SIG-M5 treated with dmso at 0.1 percent for 504 hours (cell line): ENCODE measurements at regions not wholly inside any gene's neighbourhood (a gene's known extent, or its start where the extent isn't known, plus 50 kb on each side); places are given as distances from the start of the nearest gene placed in this dataset.
"Not testable (repeated sequence)": the region's sequence is repeated elsewhere in the genome, so short reads cannot be mapped to it uniquely, and the experiment has no call there.

Experiments
- DNase-seq: peaks from one replicate; lab custom pipeline; 2025; ENCODE audit not compliant: unreplicated experiment; lab: John Stamatoyannopoulos, UW

GRCh38 chr6:15905488-15906419 is 223.1 kb upstream of the MYLIP start:
- peak; percentile 82 for DNase-seq

DNA sequence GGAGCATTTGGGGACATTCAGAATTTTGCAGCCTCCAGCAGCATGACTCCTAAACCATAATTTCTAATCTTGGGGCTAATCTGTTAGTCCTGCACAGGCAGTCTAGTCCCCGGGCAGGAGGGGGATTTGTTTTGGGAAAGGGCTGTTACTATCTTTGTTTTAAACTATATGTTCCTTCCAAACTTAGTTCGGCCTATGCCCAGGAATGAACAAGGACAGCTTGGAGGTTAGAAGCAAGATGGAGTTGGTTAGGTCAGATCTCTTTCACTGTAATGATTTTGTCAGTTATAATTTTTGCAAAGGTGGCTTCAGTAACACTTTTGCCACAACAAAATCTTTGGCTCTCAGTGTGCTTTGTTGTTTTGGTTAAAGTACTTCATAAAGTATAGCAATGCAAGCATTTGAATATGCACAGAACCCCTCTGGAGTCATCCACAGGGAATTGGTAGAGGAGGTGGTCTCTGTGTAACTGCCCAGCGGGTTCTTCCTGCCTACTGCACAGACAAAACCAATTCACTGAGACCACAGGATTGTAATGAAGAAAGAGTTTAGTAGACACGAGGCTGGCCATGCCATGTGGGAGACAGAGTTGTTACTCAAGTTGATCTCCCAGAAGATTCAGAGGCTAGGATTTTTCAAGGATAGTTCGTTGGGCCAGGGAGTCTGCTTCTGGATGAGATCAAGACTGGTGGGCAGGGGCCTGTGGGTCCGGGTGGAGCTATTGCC is 224.1 kb upstream of the MYLIP start:
- peak; percentile 2 for DNase-seq

GRCh38 chr6:15901141-15902115 is 227.5 kb upstream of the MYLIP start:
- peak; percentile 96 for DNase-seq

DNA sequence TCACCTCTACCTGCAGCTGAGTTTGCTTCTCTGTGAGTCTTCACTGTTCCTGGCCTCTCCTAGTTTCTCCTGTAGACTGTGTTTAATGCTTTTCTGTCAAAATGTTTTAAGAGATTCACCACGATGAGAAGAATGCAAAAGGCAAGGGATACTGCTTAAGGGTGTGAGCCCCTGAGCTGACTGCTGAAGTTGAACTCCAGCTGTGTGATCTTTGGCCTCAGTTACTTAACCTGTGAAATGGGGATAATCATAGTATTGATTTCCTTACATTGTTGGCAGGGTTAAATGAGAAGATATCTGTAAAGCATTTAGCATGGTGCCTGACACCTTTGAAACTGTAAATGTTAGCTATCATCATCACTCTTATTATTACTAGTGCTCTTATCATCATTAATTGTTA is 230.2 kb upstream of the MYLIP start:
- no peak for DNase-seq

GRCh38 chr6:15897063-15897876 is 231.6 kb upstream of the MYLIP start:
- peak; percentile 48 for DNase-seq

GRCh38 chr6:15894973-15895725 is 232.3 kb upstream of the DTNBP1 start:
- no peak for DNase-seq

DNA sequence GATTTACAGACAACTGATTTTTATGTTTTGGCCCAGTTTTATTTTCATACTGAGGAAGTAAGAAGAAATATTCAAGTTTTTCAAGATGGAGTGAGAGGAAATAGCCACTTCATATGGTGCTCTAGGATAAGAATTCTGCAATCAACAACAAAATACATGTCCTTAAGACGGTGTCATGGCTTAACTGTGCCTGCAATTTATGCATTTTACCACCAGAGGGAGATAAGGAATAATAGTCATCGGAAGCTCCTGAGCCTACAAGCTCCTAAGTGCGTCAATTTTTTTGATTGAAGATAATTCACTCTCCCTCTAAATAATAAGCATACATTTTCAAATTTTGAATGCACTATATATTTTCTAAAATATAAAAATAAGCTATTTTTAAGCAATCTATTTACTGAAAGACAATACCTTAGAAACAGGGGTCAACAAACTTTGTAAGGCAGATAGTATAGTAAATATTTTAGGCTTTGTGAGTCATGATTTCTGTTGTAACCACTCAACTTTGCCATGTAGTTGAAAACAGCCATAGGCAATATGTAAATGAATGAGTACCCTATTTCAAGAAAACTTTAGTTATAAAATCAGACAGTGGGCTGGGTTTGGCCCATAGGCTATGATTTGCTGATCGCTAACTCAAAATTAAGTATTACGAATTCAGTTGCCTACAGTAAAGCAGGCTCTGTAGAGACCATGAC is 230.9 kb upstream of the DTNBP1 start:
- DNase-seq: peak; percentile 53

DNA sequence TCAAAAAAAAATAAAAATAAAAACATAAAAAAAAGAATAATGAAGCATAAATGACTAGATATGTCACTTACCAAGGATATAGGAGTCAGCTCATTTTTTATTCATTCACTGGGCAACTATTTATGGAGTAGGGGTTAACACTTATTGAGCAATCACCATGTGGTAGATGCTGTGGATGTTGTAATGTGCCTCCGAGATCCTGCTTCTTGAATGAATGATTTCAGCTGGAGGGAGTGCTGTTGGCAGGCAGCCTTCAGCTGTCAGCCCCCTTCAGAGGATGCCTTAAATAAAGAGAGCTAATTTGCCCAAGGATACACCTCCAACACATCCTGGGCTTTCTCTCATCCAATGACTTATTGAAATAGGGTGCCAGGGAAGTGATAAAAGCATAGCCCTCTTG is 229.5 kb upstream of the DTNBP1 start:
- peak; percentile 89 for DNase-seq

DNA sequence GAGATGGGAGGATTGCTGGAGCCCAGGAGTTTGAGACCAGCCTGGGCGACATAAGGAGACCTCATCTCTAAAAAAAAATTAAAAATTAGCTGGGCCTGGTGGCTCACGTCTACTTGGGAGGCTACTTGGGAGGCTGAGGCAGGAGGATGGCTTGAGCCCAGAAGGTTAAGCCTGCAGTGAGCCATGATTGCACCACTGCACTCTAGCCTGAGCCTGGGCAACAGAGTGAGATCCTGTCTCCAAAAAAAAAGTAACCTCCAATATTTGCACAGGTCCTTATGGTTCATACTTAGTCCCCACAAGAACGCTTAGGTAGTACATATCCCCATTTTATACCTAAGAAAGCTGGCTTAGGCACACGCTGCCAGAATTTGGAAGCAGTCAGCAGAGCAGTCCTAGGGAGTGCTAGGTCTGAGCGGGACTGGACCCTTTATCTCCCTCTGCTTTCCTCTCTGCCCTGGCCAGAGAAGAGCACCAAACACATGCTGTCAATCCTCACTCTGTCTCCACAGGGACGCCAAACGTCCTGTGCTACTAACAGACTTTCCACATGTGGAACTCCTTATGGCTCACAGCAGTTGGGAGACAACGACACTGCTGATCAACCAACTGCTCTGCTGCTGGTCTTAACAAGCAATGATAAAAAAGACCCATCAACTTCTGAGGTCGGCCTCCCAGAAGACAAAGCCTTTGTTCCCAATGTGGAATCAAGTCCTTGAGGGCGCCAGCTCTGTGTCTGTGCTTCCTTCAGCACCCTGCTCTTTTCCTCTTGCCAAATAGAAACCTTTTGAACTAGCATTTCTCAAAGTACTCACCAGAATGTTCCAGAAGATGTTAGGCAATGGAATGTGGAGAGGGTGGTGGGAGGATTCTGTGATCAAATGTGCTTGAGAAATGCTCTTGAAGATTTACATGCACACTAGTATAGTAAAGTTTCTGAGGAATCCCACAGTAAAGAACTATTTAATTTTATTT is 226.3 kb upstream of the DTNBP1 start:
- no peak for DNase-seq

DNA sequence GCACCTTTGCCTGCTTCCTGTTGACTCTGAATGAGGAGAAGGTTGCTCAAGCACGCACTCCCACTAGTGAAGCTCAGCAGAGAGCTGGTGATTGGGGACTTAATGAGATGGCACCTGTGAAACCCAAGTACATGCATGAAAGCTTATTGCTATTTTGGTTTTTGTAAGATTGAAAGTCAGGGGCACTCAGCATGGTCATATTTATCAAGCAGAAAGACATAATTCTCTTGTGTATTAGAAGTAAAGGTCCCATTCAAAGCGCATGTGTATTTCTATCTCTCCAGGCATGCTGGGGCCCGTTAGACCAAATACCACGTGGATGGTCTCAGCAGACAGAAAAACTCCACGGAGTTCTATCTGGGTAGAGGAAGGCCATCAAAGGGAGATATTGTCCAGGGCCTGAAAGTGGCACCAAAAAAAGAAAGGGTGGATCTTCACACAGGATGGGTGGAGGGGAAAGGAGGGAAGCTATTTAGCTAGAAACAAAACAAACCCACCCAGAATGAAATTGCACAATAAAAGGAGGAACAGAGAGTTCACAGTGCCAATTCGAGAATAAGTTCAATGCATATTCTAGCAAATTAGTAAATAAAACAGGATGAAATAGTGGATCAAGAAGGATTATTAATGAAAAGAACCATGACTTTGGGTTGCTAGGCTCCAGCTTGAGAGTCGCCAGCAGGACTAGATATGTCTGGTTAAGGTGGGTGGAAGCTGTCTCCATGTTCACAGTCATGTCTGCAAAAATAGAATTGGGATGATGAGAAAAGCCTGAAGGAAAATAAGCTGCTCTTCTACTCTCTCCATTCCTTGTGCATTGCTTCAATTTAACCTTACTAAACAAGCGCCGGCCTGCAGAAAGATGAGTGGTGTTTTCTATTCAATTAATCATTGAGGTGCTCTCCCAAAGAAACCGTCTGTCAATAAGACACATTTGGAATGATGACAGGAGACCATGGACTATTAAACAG is 224.9 kb upstream of the DTNBP1 start:
- DNase-seq: peak; percentile 59

DNA sequence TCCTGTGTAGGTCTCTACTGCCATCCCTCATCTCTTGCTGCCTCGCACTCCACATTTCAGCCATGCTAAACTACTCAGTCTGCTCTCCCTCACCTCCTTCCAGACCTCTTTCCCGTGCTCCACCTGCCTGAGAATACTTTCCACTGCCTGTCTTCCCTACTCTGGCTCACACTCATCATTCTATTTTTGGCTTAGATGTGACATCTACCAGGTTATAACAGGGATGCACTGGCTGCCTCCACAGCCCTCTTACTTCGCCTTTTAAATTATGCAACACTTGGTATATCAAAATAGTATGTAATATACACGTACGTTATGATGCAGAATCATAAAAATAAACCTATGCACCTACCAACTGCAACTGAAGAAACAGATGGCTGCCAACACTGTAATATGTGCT is 222.8 kb upstream of the DTNBP1 start:
- no peak for DNase-seq

DNA sequence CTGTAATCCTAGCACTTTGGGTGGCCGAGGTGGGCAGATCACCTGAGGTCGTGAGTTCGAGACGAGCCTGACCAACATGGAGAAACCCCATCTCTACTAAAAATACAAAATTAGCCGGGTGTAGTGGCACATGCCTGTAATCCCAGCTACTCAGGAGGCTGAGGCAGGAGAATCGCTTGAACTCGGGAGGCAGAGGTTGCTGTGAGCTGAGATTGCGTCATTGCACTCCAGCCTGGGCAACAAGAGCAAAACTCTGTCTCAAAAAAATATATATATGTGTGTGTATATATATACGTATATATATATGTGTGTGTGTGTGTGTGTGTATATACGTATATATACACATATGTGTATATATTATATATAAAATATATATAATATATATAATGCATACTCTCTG is 220.8 kb upstream of the DTNBP1 start:
- not testable (repeated sequence) for DNase-seq

DNA sequence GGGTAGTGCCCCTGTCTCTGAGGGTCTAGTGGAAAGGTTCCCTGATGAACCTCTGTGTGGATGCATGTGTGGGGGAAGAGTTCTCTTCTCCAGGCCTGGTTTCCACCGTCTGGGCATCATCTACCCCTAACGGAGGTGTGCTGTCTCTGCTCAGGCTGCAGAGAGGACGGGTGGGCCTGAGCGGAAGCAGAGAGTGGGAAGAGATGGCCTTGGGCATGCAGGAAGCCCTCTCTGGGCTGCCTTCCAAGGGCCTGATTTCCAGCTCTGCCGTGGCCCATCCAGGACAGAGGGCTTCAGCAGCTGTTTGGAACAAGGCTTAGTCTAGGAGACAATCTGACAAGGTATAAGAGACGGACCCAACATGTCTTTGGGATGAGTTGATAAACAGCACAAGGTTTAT is 220.1 kb upstream of the DTNBP1 start:
- DNase-seq: no peak

DNA sequence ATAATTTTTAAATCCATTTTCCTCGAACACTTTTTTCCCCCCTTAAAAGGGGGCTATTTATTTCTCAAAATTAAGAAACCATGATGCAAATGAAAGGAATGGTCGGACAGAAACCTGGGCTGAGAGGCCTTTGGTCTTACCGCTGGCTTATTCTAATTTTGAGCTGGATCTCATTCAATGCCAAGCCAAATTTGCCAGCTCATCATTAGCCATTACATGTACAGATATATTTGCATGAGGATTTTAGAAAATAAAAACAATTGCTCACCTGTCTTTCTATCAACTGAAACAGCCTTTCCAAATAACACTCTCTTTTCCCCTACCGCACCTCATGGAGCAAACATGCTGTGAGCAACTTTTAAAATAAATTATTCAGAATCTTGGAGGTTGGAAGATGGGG is 219.5 kb upstream of the DTNBP1 start:
- DNase-seq: no peak

- peak; percentile 85 for DNase-seq
These were observed 218.3 kb upstream of the DTNBP1 start for GRCh38 chr6:15881150-15881549.

DNA sequence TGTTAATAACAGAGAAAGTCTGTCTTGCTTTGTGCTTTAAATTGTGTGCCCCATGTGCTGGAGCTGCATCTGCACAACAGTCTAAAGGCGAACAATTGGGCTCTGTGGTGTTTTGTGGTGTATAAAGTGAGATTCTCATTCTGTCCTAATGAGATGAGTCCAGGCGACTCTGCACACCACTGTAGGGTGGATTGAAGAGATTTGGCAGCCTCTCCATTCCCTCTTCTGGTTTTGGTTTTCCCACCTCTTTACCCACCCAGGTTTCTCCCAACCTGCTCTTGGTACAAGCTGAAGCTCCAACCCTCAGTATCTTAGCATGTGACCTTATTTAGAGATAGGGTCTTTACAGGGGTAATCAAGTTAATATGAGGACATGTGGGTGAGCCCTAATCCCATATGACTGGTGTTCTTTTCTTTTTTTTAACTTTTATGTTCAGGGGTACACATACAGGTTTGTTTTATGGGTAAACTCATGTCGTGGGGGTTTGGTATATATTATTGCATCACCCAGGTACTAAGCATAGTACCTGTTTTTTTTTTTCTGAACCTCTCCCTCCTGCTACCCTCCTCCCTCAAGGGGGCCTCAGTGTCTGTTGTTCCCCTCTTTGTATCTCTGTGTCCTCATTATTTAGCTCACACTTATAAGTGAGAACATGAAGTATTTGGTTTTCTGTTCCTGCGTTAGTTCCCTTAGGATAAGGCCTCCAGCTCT is 217.6 kb upstream of the DTNBP1 start:
- DNase-seq: no peak
